ENCODE measurements at regions not wholly inside any gene's neighbourhood (a gene's known extent, or its start where the extent isn't known, plus 50 kb on each side); places are given as distances from the start of the nearest gene placed in this dataset.

- no peaks in the 10 kb centered on the region for H3K27me3 ChIP-seq (ENCODE audit: insufficient read depth)
- no peak overlapping the region for H3K4me2 ChIP-seq
- H3K9me2 ChIP-seq = no peaks in the 10 kb centered on the region
- H3K27ac ChIP-seq (ENCODE audit: low read depth in 2 of 2, low read length in 1 of 2) = no peak overlapping the region
- H2AFZ ChIP-seq (ENCODE audit: low read depth) = no peak overlapping the region
- no peaks in the 10 kb centered on the region for H3K36me3 ChIP-seq (replicated peaks in 1 of 2; ENCODE audit: control insufficient read depth in 1 of 2, insufficient read depth in 2 of 2, low read length in 1 of 2)
- H3K4me3 ChIP-seq (ENCODE audit: low read depth in 2 of 2, low read length in 1 of 2) = no peak overlapping the region
- no peak for DNase-seq
- no peak for TF ChIP-seq MXI1 (IDR thresholded peaks at IDR 0.05; ENCODE audit: low read depth, low read length)
- TF ChIP-seq FOSL2 (IDR thresholded peaks at IDR 0.05; ENCODE audit: borderline replicate concordance, low read depth) = no peak
- no peak for TF ChIP-seq RXRA (IDR thresholded peaks at IDR 0.05; ENCODE audit: borderline replicate concordance, low read depth)
- no peak for TF ChIP-seq USF2 (IDR thresholded peaks at IDR 0.05; ENCODE audit: borderline replicate concordance, low read depth, low read length)
- no peak for TF ChIP-seq GATA2 (CRISPR knock-in tag; IDR thresholded peaks at IDR 0.05)
- TF ChIP-seq REST (IDR thresholded peaks at IDR 0.05; ENCODE audit: low read depth, low read length) = no peak
- TF ChIP-seq NFIC (IDR thresholded peaks at IDR 0.05; ENCODE audit: borderline replicate concordance) = no peak
- TF ChIP-seq CHD2 (IDR thresholded peaks at IDR 0.05; ENCODE audit: low read length, partially characterized antibody) = no peak
- no peak for TF ChIP-seq RAD21 (IDR thresholded peaks at IDR 0.05; ENCODE audit: low read length)
- TF ChIP-seq FOXM1 (IDR thresholded peaks at IDR 0.05; ENCODE audit: low read depth) = no peak
- no peak for TF ChIP-seq SMC3 (IDR thresholded peaks at IDR 0.05; ENCODE audit: low read depth, low read length)
- TF ChIP-seq ZBTB33 (IDR thresholded peaks at IDR 0.05; ENCODE audit: borderline replicate concordance, low read depth) = no peak
- TF ChIP-seq MEF2A (IDR thresholded peaks at IDR 0.05; ENCODE audit: borderline replicate concordance, low read depth) = no peak
- no peak for TF ChIP-seq ELF1 (IDR thresholded peaks at IDR 0.05)
- TF ChIP-seq RFX5 (IDR thresholded peaks at IDR 0.05; ENCODE audit: low read length) = no peak
- TF ChIP-seq CTCF (IDR thresholded peaks at IDR 0.05) = no peak
- no peak for TF ChIP-seq NRF1 (IDR thresholded peaks at IDR 0.05; ENCODE audit: low read depth, low read length)
- no peak for TF ChIP-seq TCF12 (IDR thresholded peaks at IDR 0.05)
- no peak for TF ChIP-seq TEAD4 (IDR thresholded peaks at IDR 0.05; ENCODE audit: borderline replicate concordance, insufficient read depth)
- CTCF ChIA-PET = no interaction called here
- no peaks in the 10 kb centered on the region for H3K4me1 ChIP-seq (ENCODE audit: control insufficient read depth in 1 of 2, insufficient read depth in 2 of 2, low read depth in 1 of 2, low read length in 1 of 2)
- H3K9ac ChIP-seq = no peak overlapping the region
- POLR2A ChIA-PET = no interaction called here
- no peaks in the 10 kb centered on the region for H3F3A ChIP-seq (replicated peaks; ENCODE audit: insufficient read depth)
- WGBS (ENCODE audit: low lambda C conversion rate) = 26% methylated on average over 2 of the region's 3 CpGs
- no peaks in the 10 kb centered on the region for H3K79me2 ChIP-seq (ENCODE audit: insufficient read depth)
- no peaks in the 10 kb centered on the region for H3K9me3 ChIP-seq
- H4K20me1 ChIP-seq (ENCODE audit: insufficient read depth) = no peaks in the 10 kb centered on the region
Observed at GRCh38 chr3:26202169-26202568, 412.3 kb downstream of the OXSM start.

Measured in SK-N-SH (cell line).